ENCODE measurements at regions not wholly inside any gene's neighbourhood (a gene's known extent, or its start where the extent isn't known, plus 50 kb on each side); places are given as distances from the start of the nearest gene placed in this dataset.

GRCh38 chr4:129901205-129901604 lies 805.3 kb downstream of the C4orf33 start:
- Histone ChIP-seq H3K4me2 (ENCODE audit: control insufficient read depth, insufficient read depth) (no peak overlapping the region), H4K20me1 (ENCODE audit: control insufficient read depth, insufficient read depth) (no peaks in the 10 kb centered on the region), H3K79me2 (ENCODE audit: control insufficient read depth, insufficient read depth, low read length) (no peaks in the 10 kb centered on the region), H3K36me3 (ENCODE audit: control insufficient read depth in 2 of 2, insufficient read depth in 2 of 2, low read length in 1 of 2) (no peaks in the 10 kb centered on the region), H2AFZ (ENCODE audit: control insufficient read depth, low read depth, low read length) (no peak overlapping the region), H3K9ac (ENCODE audit: control insufficient read depth, insufficient read depth, low read length) (no peak overlapping the region), H3K9me3 (replicated peaks; ENCODE audit: control insufficient read depth, insufficient read depth, low read length) (no peaks in the 10 kb centered on the region), H3K4me3 (no peak overlapping the region), H3K27ac (ENCODE audit: control insufficient read depth, insufficient read depth) (no peak overlapping the region), H3K27me3 (replicated peaks in 1 of 2; ENCODE audit: control insufficient read depth in 2 of 2, insufficient read depth in 2 of 2, low read length in 1 of 2) (no peaks in the 10 kb centered on the region), H3K4me1 (ENCODE audit: control insufficient read depth, insufficient read depth, low read length) (no peaks in the 10 kb centered on the region)
- RAD21 ChIA-PET (ENCODE audit: unreplicated experiment) = no interaction called here
- in situ Hi-C loops (cut with MboI) = no loop called here
- no TSS peak for BruUV-seq (replicated peaks)
- FAIRE-seq (no peak), ATAC-seq (no peak), DNase-seq (ENCODE audit: low read depth, low spot score) (no peak)
- 0% methylated on average over 1 of the region's 1 CpG for WGBS (ENCODE audit: insufficient coverage, insufficient replicate concordance, low lambda C conversion rate, missing lambda C conversion rate)
- intact Hi-C loops (cut with micrococcal nuclease; ENCODE audit: unreplicated experiment) = no loop called here
- CTCF ChIA-PET = no interaction called here
- TF ChIP-seq TAF1 (IDR thresholded peaks at IDR 0.05; ENCODE audit: borderline replicate concordance, low read depth, low read length) = no peak
- no peak for TF ChIP-seq ZNF687 (IDR thresholded peaks at IDR 0.05)
- TF ChIP-seq HDAC6 (IDR thresholded peaks at IDR 0.05; ENCODE audit: unreplicated experiment) = no peak
- no peak for TF ChIP-seq HDGF (IDR thresholded peaks at IDR 0.05)
- TF ChIP-seq NFYB (IDR thresholded peaks at IDR 0.05; ENCODE audit: insufficient read depth, low read depth, low read length) = no peak
- POLR2A ChIA-PET = no interaction called here
- SMC1A ChIA-PET (ENCODE audit: uncharacterized antibody, unreplicated experiment) = no interaction called here

Data from GM12878 (cell line).